Esophagus muscularis mucosa (tissue), 4 donors: ENCODE measurements at regions not wholly inside any gene's neighbourhood (a gene's known extent, or its start where the extent isn't known, plus 50 kb on each side); places are given as distances from the start of the nearest gene placed in this dataset.

Experiments used
- EP300 ChIP-seq: sonication (generic); formaldehyde crosslinking; IDR thresholded peaks from one replicate; pipeline ENCODE4 v1.6.1; 2017; ENCODE audit warnings: antibody characterized with exemption
- POLR2A ChIP-seq: fragments of 450-650 bp; IDR thresholded peaks from one replicate; pipeline ENCODE4 v1.6.1; 2017; ENCODE audit warnings: antibody characterized with exemption, moderate library complexity, mild to moderate bottlenecking, low read depth
- POLR2AphosphoS5 ChIP-seq, 2 donors: sonication (generic); formaldehyde crosslinking; IDR thresholded peaks; one replicate each; pipeline ENCODE4 v1.6.1; 2017; ENCODE audit warnings: antibody characterized with exemption in 2 of 2
- TF ChIP-seq, protein P1 (sequence below), 3 experiments: fragments of 200-600 bp in 2 of 3; fragments of 450-650 bp in 1 of 3; sonication (generic) in 2 of 3; IDR thresholded peaks; one replicate each; pipeline ENCODE4 v1.5.1; 2017 to 2019; ENCODE audit warnings: antibody characterized with exemption in 3 of 3, mild to moderate bottlenecking in 2 of 3, moderate library complexity in 1 of 3

DNA sequence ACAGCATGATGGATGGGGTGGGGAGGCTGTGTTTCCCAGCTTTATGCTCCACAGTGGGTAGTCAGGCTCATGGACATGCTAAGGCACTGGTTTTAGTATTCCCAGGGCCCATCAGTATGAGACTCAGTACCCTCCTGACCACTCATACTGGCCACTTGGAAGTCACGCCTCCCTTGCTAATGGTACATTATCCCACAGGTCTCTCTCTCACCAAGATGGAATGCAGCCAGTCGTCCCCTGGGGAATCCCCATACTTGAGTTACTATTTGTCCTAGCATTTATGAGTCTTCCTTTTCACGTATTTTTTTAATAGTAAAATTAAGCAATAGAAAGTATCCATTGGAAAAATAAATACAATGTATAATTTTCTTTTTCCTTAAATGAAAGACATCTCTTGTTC is 80.6 kb upstream of the TBX20 start:
- TF ChIP-seq POLR2AphosphoS5 (IDR thresholded peaks at IDR 0.05) (no peak), POLR2A (no peak), EP300 (no peak)
- TF ChIP-seq, protein P1, sequence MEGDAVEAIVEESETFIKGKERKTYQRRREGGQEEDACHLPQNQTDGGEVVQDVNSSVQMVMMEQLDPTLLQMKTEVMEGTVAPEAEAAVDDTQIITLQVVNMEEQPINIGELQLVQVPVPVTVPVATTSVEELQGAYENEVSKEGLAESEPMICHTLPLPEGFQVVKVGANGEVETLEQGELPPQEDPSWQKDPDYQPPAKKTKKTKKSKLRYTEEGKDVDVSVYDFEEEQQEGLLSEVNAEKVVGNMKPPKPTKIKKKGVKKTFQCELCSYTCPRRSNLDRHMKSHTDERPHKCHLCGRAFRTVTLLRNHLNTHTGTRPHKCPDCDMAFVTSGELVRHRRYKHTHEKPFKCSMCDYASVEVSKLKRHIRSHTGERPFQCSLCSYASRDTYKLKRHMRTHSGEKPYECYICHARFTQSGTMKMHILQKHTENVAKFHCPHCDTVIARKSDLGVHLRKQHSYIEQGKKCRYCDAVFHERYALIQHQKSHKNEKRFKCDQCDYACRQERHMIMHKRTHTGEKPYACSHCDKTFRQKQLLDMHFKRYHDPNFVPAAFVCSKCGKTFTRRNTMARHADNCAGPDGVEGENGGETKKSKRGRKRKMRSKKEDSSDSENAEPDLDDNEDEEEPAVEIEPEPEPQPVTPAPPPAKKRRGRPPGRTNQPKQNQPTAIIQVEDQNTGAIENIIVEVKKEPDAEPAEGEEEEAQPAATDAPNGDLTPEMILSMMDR (IDR thresholded peaks at IDR 0.05): no peak
